Liver (tissue), 3 donors: ENCODE measurements at regions not wholly inside any gene's neighbourhood (a gene's known extent, or its start where the extent isn't known, plus 50 kb on each side); places are given as distances from the start of the nearest gene placed in this dataset.

Source experiments
- EGR1 ChIP-seq, 2 donors: IDR thresholded peaks; 2 replicates each; pipeline ENCODE4 v1.6.1; 2016 to 2018; ENCODE audit warnings: antibody characterized with exemption in 2 of 2, low read depth in 2 of 2
- FOXA1 ChIP-seq: IDR thresholded peaks from 2 replicates; pipeline ENCODE4 v1.6.1; 2016; ENCODE audit warnings: antibody characterized with exemption
- GABPA ChIP-seq, 2 donors: IDR thresholded peaks in 1 of 2; conservative IDR thresholded peaks in 1 of 2; 2 replicates each; pipeline ENCODE4 v1.6.1; 2016; ENCODE audit warnings: antibody characterized with exemption in 2 of 2, mild to moderate bottlenecking in 1 of 2, moderate library complexity in 1 of 2
- HNF4G ChIP-seq: IDR thresholded peaks from 2 replicates; pipeline ENCODE4 v1.6.1; 2016; ENCODE audit warnings: antibody characterized with exemption
- JUND ChIP-seq, 2 donors: IDR thresholded peaks; 2 replicates each; pipeline ENCODE4 v1.6.1; 2016; ENCODE audit warnings: antibody characterized with exemption in 2 of 2
- MAX ChIP-seq: IDR thresholded peaks from 2 replicates; pipeline ENCODE4 v1.6.1; 2016; ENCODE audit warnings: antibody characterized with exemption
- NR2F2 ChIP-seq: IDR thresholded peaks from 2 replicates; pipeline ENCODE4 v1.6.1; 2016; ENCODE audit warnings: antibody characterized with exemption
- RXRA ChIP-seq, 2 donors: IDR thresholded peaks; 2 replicates each; pipeline ENCODE4 v1.6.1; 2017 to 2018; ENCODE audit warnings: antibody characterized with exemption in 2 of 2, mild to moderate bottlenecking in 1 of 2
- SP1 ChIP-seq: IDR thresholded peaks from 2 replicates; pipeline ENCODE4 v1.6.1; 2018; ENCODE audit warnings: antibody characterized with exemption, mild to moderate bottlenecking
- TAF1 ChIP-seq: conservative IDR thresholded peaks from 2 replicates; pipeline ENCODE4 v1.6.1; 2016; ENCODE audit warnings: antibody characterized with exemption, mild to moderate bottlenecking
- YY1 ChIP-seq: IDR thresholded peaks from 2 replicates; pipeline ENCODE4 v1.6.1; 2016; ENCODE audit warnings: antibody characterized with exemption, mild to moderate bottlenecking
- ZBTB33 ChIP-seq: IDR thresholded peaks from 2 replicates; pipeline ENCODE4 v1.6.1; 2016; ENCODE audit warnings: antibody characterized with exemption
- TF ChIP-seq, protein P1 (sequence below): fragments of 150-350 bp; IDR thresholded peaks from 2 replicates; pipeline ENCODE4 v1.5.1; 2017; ENCODE audit warnings: improper control_type of control experiment, low read depth, low read length; ENCODE audit not compliant: missing input control
- TF ChIP-seq, protein P2 (sequence below): IDR thresholded peaks from 2 replicates; pipeline ENCODE4 v1.6.1; 2016; ENCODE audit warnings: antibody characterized with exemption, mild to moderate bottlenecking
- donor health status: healthy.
- donor health status: healthy.

DNA sequence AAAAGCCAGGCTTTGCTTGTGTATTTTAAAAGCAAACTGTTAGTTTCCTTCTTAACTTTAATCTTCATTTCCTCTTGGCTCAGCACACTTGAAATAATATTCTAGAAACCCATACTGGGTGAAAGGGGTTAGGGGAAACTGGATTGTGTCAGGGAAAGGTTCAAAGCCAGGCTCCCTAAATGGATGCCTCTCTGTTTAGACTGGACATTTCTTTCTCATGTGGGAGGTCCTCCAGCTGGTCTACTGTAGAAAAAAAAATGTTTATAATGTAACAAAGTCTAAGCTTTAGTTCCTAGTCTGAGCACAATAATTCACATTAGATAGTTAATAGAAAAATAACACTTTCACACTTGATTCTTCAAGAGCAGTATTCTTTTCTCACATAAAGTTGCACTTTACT is 89.0 kb upstream of the AKIRIN2 start:
- TF ChIP-seq, protein P1, sequence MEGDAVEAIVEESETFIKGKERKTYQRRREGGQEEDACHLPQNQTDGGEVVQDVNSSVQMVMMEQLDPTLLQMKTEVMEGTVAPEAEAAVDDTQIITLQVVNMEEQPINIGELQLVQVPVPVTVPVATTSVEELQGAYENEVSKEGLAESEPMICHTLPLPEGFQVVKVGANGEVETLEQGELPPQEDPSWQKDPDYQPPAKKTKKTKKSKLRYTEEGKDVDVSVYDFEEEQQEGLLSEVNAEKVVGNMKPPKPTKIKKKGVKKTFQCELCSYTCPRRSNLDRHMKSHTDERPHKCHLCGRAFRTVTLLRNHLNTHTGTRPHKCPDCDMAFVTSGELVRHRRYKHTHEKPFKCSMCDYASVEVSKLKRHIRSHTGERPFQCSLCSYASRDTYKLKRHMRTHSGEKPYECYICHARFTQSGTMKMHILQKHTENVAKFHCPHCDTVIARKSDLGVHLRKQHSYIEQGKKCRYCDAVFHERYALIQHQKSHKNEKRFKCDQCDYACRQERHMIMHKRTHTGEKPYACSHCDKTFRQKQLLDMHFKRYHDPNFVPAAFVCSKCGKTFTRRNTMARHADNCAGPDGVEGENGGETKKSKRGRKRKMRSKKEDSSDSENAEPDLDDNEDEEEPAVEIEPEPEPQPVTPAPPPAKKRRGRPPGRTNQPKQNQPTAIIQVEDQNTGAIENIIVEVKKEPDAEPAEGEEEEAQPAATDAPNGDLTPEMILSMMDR: no peak
- no peak for TF ChIP-seq YY1
- TF ChIP-seq EGR1 (IDR thresholded peaks at IDR 0.05; ENCODE audit: low read depth in 2 of 2): no peak
- no peak for TF ChIP-seq FOXA1
- no peak for TF ChIP-seq JUND (IDR thresholded peaks at IDR 0.05)
- TF ChIP-seq, protein P2, sequence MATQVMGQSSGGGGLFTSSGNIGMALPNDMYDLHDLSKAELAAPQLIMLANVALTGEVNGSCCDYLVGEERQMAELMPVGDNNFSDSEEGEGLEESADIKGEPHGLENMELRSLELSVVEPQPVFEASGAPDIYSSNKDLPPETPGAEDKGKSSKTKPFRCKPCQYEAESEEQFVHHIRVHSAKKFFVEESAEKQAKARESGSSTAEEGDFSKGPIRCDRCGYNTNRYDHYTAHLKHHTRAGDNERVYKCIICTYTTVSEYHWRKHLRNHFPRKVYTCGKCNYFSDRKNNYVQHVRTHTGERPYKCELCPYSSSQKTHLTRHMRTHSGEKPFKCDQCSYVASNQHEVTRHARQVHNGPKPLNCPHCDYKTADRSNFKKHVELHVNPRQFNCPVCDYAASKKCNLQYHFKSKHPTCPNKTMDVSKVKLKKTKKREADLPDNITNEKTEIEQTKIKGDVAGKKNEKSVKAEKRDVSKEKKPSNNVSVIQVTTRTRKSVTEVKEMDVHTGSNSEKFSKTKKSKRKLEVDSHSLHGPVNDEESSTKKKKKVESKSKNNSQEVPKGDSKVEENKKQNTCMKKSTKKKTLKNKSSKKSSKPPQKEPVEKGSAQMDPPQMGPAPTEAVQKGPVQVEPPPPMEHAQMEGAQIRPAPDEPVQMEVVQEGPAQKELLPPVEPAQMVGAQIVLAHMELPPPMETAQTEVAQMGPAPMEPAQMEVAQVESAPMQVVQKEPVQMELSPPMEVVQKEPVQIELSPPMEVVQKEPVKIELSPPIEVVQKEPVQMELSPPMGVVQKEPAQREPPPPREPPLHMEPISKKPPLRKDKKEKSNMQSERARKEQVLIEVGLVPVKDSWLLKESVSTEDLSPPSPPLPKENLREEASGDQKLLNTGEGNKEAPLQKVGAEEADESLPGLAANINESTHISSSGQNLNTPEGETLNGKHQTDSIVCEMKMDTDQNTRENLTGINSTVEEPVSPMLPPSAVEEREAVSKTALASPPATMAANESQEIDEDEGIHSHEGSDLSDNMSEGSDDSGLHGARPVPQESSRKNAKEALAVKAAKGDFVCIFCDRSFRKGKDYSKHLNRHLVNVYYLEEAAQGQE: no peak
- TF ChIP-seq MAX: no peak
- no peak for TF ChIP-seq TAF1
- TF ChIP-seq GABPA (IDR thresholded peaks at IDR 0.05 in 1 of 2, conservative IDR thresholded peaks at IDR 0.05 in 1 of 2): no peak
- TF ChIP-seq HNF4G: no peak
- no peak for TF ChIP-seq ZBTB33
- TF ChIP-seq NR2F2: no peak
- TF ChIP-seq SP1: no peak
- no peak for TF ChIP-seq RXRA (IDR thresholded peaks at IDR 0.05)
